ENCODE measurements at regions not wholly inside any gene's neighbourhood (a gene's known extent, or its start where the extent isn't known, plus 50 kb on each side); places are given as distances from the start of the nearest gene placed in this dataset.
"Not testable (repeated sequence)": the region's sequence is repeated elsewhere in the genome, so short reads cannot be mapped to it uniquely, and the experiment has no call there.

GRCh38 chr13:52911340-52911739, 62.9 kb upstream of the PCDH8 start:
- Histone ChIP-seq H3K36me3 (no peaks in the 10 kb centered on the region), H3K4me1 (no peaks in the 10 kb centered on the region), H3K4me3 (no peak overlapping the region), H3K27ac (no peak overlapping the region), H3K27me3 (peaks cover 30% of the 10 kb centered on the region), H3K9me3 (no peaks in the 10 kb centered on the region)
- TF ChIP-seq POLR2A (IDR thresholded peaks at IDR 0.05) (no peak), POLR2AphosphoS5 (IDR thresholded peaks at IDR 0.05) (no peak), EP300 (IDR thresholded peaks at IDR 0.05) (no peak), CTCF (IDR thresholded peaks at IDR 0.05) (no peak)
- ATAC-seq: no peak
- WGBS, 2 donors (ENCODE audit: low coverage in 1 of 2): 82 to 96% methylated on average over 2 of the region's 2 CpGs

DNA sequence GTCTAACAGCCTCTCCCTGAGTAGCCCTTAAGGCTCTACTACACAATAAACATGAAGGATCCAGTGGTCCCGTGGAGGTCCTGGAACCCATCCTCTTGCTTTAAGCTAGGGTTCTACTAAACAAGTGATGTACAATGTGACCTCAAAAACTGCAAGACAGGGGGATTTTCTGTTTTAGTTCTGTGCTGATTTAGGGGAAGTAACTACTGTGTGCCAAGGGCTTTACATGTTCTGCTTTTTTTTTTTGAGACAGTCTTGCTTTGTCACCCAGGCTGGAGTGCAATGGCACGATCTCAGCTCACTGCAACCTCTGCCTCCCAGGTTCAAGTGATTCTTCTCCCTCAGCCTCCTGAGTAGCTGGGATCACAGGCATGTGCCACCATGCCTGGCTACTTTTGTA, 61.9 kb upstream of the PCDH8 start:
- ATAC-seq: not testable (repeated sequence)
- WGBS, 2 donors (ENCODE audit: low coverage in 1 of 2): 60 to 63% methylated on average over 1 to 2 of the region's 2 CpGs

DNA sequence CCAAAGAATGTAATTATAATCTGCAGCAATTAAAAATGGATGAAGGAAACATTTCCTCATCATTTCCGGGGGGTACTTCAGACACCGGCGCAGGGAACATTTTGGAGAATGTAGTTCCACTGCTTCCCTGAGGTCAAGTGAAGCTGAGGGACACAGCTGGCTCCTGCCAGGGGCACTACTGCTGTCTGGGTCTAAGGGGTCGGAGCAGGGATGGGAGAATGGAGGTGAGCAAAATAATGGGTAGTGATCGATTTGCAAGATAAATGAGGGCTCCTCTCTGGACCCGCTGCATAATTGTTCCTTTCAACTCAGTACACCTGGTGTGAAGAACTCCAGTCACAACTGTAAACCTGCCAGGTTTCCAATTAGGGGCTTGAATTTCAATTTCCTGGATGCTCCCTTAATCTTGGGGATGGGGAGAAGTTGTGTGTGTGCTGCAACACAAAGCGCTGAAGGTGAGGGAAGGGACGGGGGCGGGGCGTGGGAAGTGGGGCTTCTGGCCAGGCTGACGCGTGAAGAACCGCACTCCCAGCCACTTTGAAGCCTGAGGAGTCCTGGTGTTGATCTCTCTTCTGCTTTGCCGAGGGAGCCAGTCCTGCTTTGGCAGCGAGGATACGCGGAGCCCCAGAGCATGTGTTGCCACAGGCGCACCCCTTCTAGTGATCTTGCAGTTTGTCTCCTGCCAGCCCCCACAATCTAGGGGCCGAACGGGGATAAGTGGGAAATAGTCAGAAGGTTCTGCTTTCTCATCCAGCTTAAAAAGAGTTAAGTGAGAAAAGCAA, 57.9 kb upstream of the PCDH8 start:
- H3K27me3 ChIP-seq: peaks cover 51% of the 10 kb centered on the region
- no peaks in the 10 kb centered on the region for H3K36me3 ChIP-seq
- WGBS, 2 donors (ENCODE audit: low coverage in 1 of 2): 27 to 29% methylated on average over 4 to 16 of the region's 20 CpGs
- H3K9me3 ChIP-seq: no peaks in the 10 kb centered on the region
- ATAC-seq: no peak
- TF ChIP-seq EP300 (IDR thresholded peaks at IDR 0.05) (no peak), POLR2A (IDR thresholded peaks at IDR 0.05) (no peak), POLR2AphosphoS5 (IDR thresholded peaks at IDR 0.05) (no peak), CTCF (IDR thresholded peaks at IDR 0.05) (no peak)
- no peaks in the 10 kb centered on the region for H3K4me1 ChIP-seq
- H3K4me3 ChIP-seq: no peak overlapping the region
- no peak overlapping the region for H3K27ac ChIP-seq

More for the DNA sequence above, 61.9 kb upstream of the PCDH8 start:
- not testable (repeated sequence) for H3K9me3 ChIP-seq, H3K27ac ChIP-seq, H3K4me3 ChIP-seq, H3K4me1 ChIP-seq, H3K36me3 ChIP-seq
- H3K27me3 ChIP-seq: peaks cover 39% of the 10 kb centered on the region

GRCh38 chr13:52905701-52906100, 57.3 kb upstream of the PCDH8 start:
- Histone ChIP-seq H3K9me3 (no peaks in the 10 kb centered on the region), H3K4me3 (no peak overlapping the region), H3K36me3 (no peaks in the 10 kb centered on the region), H3K27ac (no peak overlapping the region), H3K4me1 (no peaks in the 10 kb centered on the region), H3K27me3 (peaks cover 45% of the 10 kb centered on the region)
- no peak for ATAC-seq
- TF ChIP-seq POLR2A (IDR thresholded peaks at IDR 0.05): no peak
- TF ChIP-seq CTCF (IDR thresholded peaks at IDR 0.05): no peak
- no peak for TF ChIP-seq POLR2AphosphoS5 (IDR thresholded peaks at IDR 0.05)
- no peak for TF ChIP-seq EP300 (IDR thresholded peaks at IDR 0.05)
- WGBS, 2 donors (ENCODE audit: low coverage in 1 of 2): 75% methylated on average over 1 of the region's 1 CpG; no CpG with 5 or more reads in 1 of the 2 donors

DNA sequence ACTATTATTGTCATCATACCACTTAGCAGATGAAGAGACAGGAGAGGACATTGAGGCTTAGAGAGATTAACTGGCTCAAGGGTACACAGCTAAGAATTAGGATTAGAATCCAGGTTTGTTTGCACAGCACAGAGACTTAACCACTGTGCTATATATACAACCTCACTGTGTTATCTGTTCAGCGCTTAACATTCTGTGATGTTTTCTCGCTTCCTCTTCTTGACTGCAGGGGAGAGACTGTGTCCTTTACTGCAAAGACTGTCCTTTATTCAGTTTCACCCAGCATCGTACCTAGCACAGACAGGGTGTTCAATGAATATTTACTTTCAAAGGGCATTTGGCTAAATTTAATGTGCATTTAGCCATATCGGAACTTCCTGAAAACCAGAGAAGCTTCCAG, 54.9 kb upstream of the PCDH8 start:
- WGBS, 2 donors (ENCODE audit: low coverage in 1 of 2): 48 to 66% methylated on average over 4 of the region's 4 CpGs
- Histone ChIP-seq H3K36me3 (no peaks in the 10 kb centered on the region), H3K27ac (no peak overlapping the region), H3K4me1 (no peaks in the 10 kb centered on the region), H3K27me3 (peaks cover 42% of the 10 kb centered on the region), H3K4me3 (no peak overlapping the region), H3K9me3 (no peaks in the 10 kb centered on the region)
- TF ChIP-seq CTCF (IDR thresholded peaks at IDR 0.05): no peak
- TF ChIP-seq POLR2A (IDR thresholded peaks at IDR 0.05): no peak
- TF ChIP-seq POLR2AphosphoS5 (IDR thresholded peaks at IDR 0.05): no peak
- TF ChIP-seq EP300 (IDR thresholded peaks at IDR 0.05): no peak
- ATAC-seq: no peak
